ENCODE measurements at regions not wholly inside any gene's neighbourhood (a gene's known extent, or its start where the extent isn't known, plus 50 kb on each side); places are given as distances from the start of the nearest gene placed in this dataset.

DNA sequence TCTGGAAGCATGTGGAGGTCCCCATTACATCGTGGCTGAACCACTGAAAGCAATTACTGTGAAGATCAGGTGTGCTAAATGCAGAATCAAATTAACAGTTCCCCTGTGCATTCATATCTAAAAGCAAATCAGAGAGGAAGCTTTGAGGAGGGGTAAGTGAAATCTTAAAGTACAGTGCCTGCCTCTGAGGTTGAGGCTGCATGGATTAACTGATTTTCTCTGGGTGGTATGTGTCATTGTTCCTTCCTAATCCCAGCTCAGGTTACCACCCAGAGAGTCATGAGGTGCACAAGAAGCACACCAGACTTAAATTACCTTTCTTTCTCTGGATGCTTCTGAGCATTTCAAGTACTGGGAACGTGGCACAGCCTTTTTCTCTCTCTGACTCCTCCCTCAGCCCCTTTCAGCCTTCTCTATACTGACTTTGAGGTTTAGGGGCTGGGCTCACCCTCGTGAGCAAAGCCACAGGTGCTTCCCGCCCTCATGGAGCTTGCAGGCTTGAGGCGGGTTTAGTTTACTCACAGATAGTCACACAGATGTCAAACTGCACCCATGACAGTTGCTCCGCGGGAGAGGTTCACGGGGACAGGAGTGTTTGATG is 237.6 kb upstream of the CRY1 start:
- no peak overlapping the region for H3K27ac ChIP-seq (ENCODE audit: low read depth, low read length)
- H3K4me3 ChIP-seq (ENCODE audit: insufficient read depth, low read length): no peak overlapping the region
- no peak for DNase-seq (ENCODE audit: insufficient read length, low spot score, missing footprints)
- no peaks in the 10 kb centered on the region for H3K79me2 ChIP-seq (ENCODE audit: insufficient read depth, low read length)
- H3K4me1 ChIP-seq (ENCODE audit: insufficient read depth, low read length): peaks cover 8% of the 10 kb centered on the region
- H3K36me3 ChIP-seq (ENCODE audit: insufficient read depth, low read length): no peaks in the 10 kb centered on the region
- no peak overlapping the region for H3K4me2 ChIP-seq (ENCODE audit: insufficient read depth, low read length)
- H2AFZ ChIP-seq (ENCODE audit: low read length): no peak overlapping the region
- peaks cover 14% of the 10 kb centered on the region for H3K27me3 ChIP-seq (ENCODE audit: insufficient read depth, low read length)
- no peaks in the 10 kb centered on the region for H4K20me1 ChIP-seq (ENCODE audit: insufficient read depth, low read length)
- H3K9me3 ChIP-seq (ENCODE audit: low read depth, low read length): no peaks in the 10 kb centered on the region
- TF ChIP-seq, protein P1, sequence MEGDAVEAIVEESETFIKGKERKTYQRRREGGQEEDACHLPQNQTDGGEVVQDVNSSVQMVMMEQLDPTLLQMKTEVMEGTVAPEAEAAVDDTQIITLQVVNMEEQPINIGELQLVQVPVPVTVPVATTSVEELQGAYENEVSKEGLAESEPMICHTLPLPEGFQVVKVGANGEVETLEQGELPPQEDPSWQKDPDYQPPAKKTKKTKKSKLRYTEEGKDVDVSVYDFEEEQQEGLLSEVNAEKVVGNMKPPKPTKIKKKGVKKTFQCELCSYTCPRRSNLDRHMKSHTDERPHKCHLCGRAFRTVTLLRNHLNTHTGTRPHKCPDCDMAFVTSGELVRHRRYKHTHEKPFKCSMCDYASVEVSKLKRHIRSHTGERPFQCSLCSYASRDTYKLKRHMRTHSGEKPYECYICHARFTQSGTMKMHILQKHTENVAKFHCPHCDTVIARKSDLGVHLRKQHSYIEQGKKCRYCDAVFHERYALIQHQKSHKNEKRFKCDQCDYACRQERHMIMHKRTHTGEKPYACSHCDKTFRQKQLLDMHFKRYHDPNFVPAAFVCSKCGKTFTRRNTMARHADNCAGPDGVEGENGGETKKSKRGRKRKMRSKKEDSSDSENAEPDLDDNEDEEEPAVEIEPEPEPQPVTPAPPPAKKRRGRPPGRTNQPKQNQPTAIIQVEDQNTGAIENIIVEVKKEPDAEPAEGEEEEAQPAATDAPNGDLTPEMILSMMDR (IDR thresholded peaks at IDR 0.05; ENCODE audit: extremely low read depth, low read depth, low read length): no peak

DNA sequence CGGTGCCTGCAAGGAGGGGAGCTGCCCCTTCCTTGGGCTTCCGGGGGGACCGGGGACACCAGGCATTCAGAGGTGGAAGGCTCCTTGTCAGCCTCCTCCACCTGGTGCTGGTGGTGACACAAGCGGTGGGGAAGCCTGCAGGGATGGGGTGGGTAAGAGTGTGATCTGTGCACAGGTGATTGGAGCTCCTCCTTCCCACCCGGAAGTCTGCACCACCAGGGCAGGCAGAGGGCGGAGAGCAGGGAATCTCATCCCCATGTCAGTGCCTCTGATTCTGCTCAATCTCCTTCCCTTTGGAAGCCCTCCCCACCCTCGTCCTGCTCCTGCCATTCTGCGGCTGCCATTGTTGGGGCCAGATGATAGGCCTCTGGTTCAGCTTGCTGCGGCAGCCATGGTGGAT is 238.1 kb upstream of the CRY1 start:
- Histone ChIP-seq H3K27ac (ENCODE audit: low read depth, low read length) (no peak overlapping the region), H3K9me3 (ENCODE audit: low read depth, low read length) (no peaks in the 10 kb centered on the region), H3K4me2 (ENCODE audit: insufficient read depth, low read length) (no peak overlapping the region), H3K79me2 (ENCODE audit: insufficient read depth, low read length) (no peaks in the 10 kb centered on the region), H2AFZ (ENCODE audit: low read length) (no peak overlapping the region), H3K4me1 (ENCODE audit: insufficient read depth, low read length) (peaks cover 8% of the 10 kb centered on the region), H3K4me3 (ENCODE audit: insufficient read depth, low read length) (no peak overlapping the region), H4K20me1 (ENCODE audit: insufficient read depth, low read length) (no peaks in the 10 kb centered on the region), H3K36me3 (ENCODE audit: insufficient read depth, low read length) (no peaks in the 10 kb centered on the region), H3K27me3 (ENCODE audit: insufficient read depth, low read length) (peaks cover 16% of the 10 kb centered on the region)
- TF ChIP-seq, protein P1 (IDR thresholded peaks at IDR 0.05; ENCODE audit: extremely low read depth, low read depth, low read length): no peak
- no peak for DNase-seq (ENCODE audit: insufficient read length, low spot score, missing footprints)

DNA sequence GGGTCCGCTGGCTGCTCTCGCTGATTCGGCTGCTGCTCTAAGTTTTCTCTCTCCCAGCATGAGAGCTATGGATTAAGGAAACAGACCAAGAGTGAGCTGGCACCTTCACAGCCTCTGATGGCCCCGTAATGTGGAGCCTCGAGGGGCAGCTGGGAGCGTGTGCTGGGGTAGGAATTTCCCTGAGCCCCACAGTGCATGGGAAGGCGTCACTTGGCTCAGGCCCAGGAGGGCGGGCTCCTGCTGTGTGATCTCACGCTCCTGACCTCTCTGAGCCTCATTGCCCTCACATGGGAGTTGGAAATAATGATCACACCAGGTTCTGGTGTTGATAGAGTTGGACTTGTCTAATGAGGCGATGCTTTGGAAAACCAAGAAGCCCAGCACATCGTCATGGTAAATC is 238.6 kb upstream of the CRY1 start:
- H2AFZ ChIP-seq (ENCODE audit: low read length): no peak overlapping the region
- H3K9me3 ChIP-seq (ENCODE audit: low read depth, low read length): no peaks in the 10 kb centered on the region
- H3K36me3 ChIP-seq (ENCODE audit: insufficient read depth, low read length): no peaks in the 10 kb centered on the region
- H3K4me1 ChIP-seq (ENCODE audit: insufficient read depth, low read length): peaks cover 8% of the 10 kb centered on the region
- TF ChIP-seq, protein P1 (IDR thresholded peaks at IDR 0.05; ENCODE audit: extremely low read depth, low read depth, low read length): no peak
- no peak overlapping the region for H3K27ac ChIP-seq (ENCODE audit: low read depth, low read length)
- H3K79me2 ChIP-seq (ENCODE audit: insufficient read depth, low read length): no peaks in the 10 kb centered on the region
- no peak overlapping the region for H3K4me3 ChIP-seq (ENCODE audit: insufficient read depth, low read length)
- peaks cover 21% of the 10 kb centered on the region for H3K27me3 ChIP-seq (ENCODE audit: insufficient read depth, low read length)
- H3K4me2 ChIP-seq (ENCODE audit: insufficient read depth, low read length): no peak overlapping the region
- no peak for DNase-seq (ENCODE audit: insufficient read length, low spot score, missing footprints)
- no peaks in the 10 kb centered on the region for H4K20me1 ChIP-seq (ENCODE audit: insufficient read depth, low read length)

DNA sequence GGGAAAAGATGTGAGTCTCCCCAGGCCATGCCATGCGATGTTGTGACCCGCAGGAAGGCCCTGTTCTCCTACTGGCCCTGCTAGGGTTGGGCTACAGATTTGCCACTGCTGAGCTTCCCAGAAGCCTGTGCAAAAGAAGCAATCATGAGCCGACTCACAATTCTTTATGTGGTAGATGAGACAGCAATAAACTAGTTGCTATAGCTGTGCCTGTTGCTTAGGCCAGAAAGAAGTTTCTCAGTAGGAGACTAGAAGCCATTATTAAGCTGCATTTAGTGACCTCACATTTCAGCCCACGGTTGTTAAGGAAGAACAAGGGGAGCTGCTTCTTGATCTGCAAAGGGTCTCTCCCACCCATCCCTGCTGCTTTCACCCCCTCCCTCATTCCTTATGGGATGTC is 239.4 kb upstream of the CRY1 start:
- DNase-seq (ENCODE audit: insufficient read length, low spot score, missing footprints): no peak
- Histone ChIP-seq H3K36me3 (ENCODE audit: insufficient read depth, low read length) (no peaks in the 10 kb centered on the region), H2AFZ (ENCODE audit: low read length) (no peak overlapping the region), H3K4me1 (ENCODE audit: insufficient read depth, low read length) (peaks cover 8% of the 10 kb centered on the region), H4K20me1 (ENCODE audit: insufficient read depth, low read length) (no peaks in the 10 kb centered on the region), H3K9me3 (ENCODE audit: low read depth, low read length) (no peaks in the 10 kb centered on the region), H3K4me2 (ENCODE audit: insufficient read depth, low read length) (no peak overlapping the region), H3K4me3 (ENCODE audit: insufficient read depth, low read length) (no peak overlapping the region), H3K79me2 (ENCODE audit: insufficient read depth, low read length) (no peaks in the 10 kb centered on the region), H3K27me3 (ENCODE audit: insufficient read depth, low read length) (peaks cover 22% of the 10 kb centered on the region), H3K27ac (ENCODE audit: low read depth, low read length) (no peak overlapping the region)
- TF ChIP-seq, protein P1 (IDR thresholded peaks at IDR 0.05; ENCODE audit: extremely low read depth, low read depth, low read length): no peak
